ENCODE measurements at regions not wholly inside any gene's neighbourhood (a gene's known extent, or its start where the extent isn't known, plus 50 kb on each side); places are given as distances from the start of the nearest gene placed in this dataset.

DNA sequence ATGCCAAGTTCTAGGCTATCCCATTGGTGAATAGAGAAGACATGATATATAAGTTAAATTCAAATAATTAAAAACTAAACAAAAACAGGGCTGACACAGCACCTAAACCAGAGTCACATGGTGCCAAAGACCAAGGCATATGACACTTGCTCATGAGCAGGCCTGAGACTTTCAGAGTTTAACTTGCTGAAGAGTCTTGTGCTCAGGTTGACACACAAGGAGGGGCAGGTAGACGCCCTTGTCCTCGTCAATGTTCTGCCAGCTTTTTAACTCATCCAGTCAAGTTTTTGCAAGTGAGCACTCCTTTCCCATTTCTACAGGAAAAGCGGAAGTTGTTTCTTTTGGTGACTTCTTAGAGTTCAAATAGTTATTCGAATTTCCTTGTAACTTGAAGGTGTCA lies 289.7 kb downstream of the CYRIA start:
- no peak for TF ChIP-seq POLR2A (IDR thresholded peaks at IDR 0.05)
- TF ChIP-seq POLR2AphosphoS5 (IDR thresholded peaks at IDR 0.05): no peak

Measured in sigmoid colon (tissue), 4 donors.